ENCODE measurements at regions not wholly inside any gene's neighbourhood (a gene's known extent, or its start where the extent isn't known, plus 50 kb on each side); places are given as distances from the start of the nearest gene placed in this dataset.

DNA sequence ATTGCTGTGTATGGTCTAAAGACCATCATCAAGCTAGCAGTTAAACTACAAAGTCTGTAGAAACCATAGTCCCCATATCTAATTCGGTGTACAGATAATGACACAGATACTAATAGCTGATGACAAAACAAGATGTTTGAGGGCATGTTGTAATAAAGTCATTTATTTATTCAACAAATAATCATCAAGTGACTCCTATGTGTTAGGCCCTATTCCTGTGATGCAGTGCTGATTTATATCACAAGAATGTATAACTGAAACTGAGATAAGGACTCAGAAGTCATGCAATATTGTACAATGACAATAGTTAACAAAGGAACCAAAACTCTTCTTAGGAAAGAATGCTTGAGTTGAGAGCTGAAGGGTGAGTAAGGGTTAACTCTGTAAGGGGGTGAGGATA is 315.0 kb upstream of the NR3C2 start:
- H3K27me3 Mint-ChIP-seq (ENCODE audit: unreplicated experiment), result peaks cover 2% of the 10 kb centered on the region
- no peaks in the 10 kb centered on the region for H3K36me3 Mint-ChIP-seq (ENCODE audit: low read depth, unreplicated experiment)
- no peaks in the 10 kb centered on the region for H3K9me3 Mint-ChIP-seq (ENCODE audit: unreplicated experiment)
- TF ChIP-seq, protein P1, sequence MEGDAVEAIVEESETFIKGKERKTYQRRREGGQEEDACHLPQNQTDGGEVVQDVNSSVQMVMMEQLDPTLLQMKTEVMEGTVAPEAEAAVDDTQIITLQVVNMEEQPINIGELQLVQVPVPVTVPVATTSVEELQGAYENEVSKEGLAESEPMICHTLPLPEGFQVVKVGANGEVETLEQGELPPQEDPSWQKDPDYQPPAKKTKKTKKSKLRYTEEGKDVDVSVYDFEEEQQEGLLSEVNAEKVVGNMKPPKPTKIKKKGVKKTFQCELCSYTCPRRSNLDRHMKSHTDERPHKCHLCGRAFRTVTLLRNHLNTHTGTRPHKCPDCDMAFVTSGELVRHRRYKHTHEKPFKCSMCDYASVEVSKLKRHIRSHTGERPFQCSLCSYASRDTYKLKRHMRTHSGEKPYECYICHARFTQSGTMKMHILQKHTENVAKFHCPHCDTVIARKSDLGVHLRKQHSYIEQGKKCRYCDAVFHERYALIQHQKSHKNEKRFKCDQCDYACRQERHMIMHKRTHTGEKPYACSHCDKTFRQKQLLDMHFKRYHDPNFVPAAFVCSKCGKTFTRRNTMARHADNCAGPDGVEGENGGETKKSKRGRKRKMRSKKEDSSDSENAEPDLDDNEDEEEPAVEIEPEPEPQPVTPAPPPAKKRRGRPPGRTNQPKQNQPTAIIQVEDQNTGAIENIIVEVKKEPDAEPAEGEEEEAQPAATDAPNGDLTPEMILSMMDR (IDR thresholded peaks at IDR 0.05; ENCODE audit: unreplicated experiment), result no peak
- H3K4me3 Mint-ChIP-seq (ENCODE audit: unreplicated experiment), result no peak overlapping the region
- no peak overlapping the region for H3K27ac Mint-ChIP-seq (ENCODE audit: unreplicated experiment)
- DNase-seq (ENCODE audit: low spot score), result no peak
- no peaks in the 10 kb centered on the region for H3K4me1 Mint-ChIP-seq (ENCODE audit: unreplicated experiment)

GRCh38 chr4:148749403-148749802 is 307.2 kb upstream of the NR3C2 start:
- Mint-ChIP-seq H3K27me3 (ENCODE audit: unreplicated experiment) (no peaks in the 10 kb centered on the region), H3K4me1 (ENCODE audit: unreplicated experiment) (no peaks in the 10 kb centered on the region), H3K4me3 (ENCODE audit: unreplicated experiment) (no peak overlapping the region), H3K27ac (ENCODE audit: unreplicated experiment) (no peak overlapping the region), H3K36me3 (ENCODE audit: low read depth, unreplicated experiment) (no peaks in the 10 kb centered on the region), H3K9me3 (ENCODE audit: unreplicated experiment) (no peaks in the 10 kb centered on the region)
- TF ChIP-seq, protein P1 (IDR thresholded peaks at IDR 0.05; ENCODE audit: unreplicated experiment), result no peak
- DNase-seq (ENCODE audit: low spot score), result no peak

GRCh38 chr4:148747721-148748268 is 305.6 kb upstream of the NR3C2 start:
- Mint-ChIP-seq H3K9me3 (ENCODE audit: unreplicated experiment) (no peaks in the 10 kb centered on the region), H3K4me1 (ENCODE audit: unreplicated experiment) (no peaks in the 10 kb centered on the region), H3K27ac (ENCODE audit: unreplicated experiment) (no peak overlapping the region), H3K4me3 (ENCODE audit: unreplicated experiment) (no peak overlapping the region), H3K36me3 (ENCODE audit: low read depth, unreplicated experiment) (no peaks in the 10 kb centered on the region), H3K27me3 (ENCODE audit: unreplicated experiment) (no peaks in the 10 kb centered on the region)
- DNase-seq (ENCODE audit: low spot score), result no peak
- TF ChIP-seq, protein P1 (IDR thresholded peaks at IDR 0.05; ENCODE audit: unreplicated experiment), result no peak

DNA sequence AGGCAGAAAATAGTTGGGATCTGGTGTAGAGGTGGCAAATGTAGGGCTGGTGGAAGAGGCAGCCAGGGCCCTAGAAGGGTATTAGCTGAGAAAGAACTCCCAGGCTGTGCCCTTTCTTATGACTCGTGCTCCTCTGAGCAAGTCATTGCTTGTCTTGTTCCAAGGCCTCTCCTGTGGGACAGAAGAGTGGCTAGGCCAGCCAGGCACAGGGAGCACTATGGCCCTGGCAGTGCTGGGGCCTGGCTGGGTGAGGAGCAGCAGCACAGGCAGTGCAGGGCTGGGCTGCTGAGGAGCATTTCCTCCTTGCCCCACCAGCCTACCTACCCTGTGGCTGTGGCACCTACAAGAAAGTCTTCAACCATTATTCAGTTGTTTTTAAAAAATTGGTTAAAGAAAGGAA is 298.5 kb upstream of the NR3C2 start:
- no peaks in the 10 kb centered on the region for H3K9me3 Mint-ChIP-seq (ENCODE audit: unreplicated experiment)
- no peaks in the 10 kb centered on the region for H3K36me3 Mint-ChIP-seq (ENCODE audit: low read depth, unreplicated experiment)
- H3K4me3 Mint-ChIP-seq (ENCODE audit: unreplicated experiment), result no peak overlapping the region
- H3K27me3 Mint-ChIP-seq (ENCODE audit: unreplicated experiment), result no peaks in the 10 kb centered on the region
- DNase-seq (ENCODE audit: low spot score), result no peak
- no peak overlapping the region for H3K27ac Mint-ChIP-seq (ENCODE audit: unreplicated experiment)
- TF ChIP-seq, protein P1 (IDR thresholded peaks at IDR 0.05; ENCODE audit: unreplicated experiment), result no peak
- H3K4me1 Mint-ChIP-seq (ENCODE audit: unreplicated experiment), result no peaks in the 10 kb centered on the region

DNA sequence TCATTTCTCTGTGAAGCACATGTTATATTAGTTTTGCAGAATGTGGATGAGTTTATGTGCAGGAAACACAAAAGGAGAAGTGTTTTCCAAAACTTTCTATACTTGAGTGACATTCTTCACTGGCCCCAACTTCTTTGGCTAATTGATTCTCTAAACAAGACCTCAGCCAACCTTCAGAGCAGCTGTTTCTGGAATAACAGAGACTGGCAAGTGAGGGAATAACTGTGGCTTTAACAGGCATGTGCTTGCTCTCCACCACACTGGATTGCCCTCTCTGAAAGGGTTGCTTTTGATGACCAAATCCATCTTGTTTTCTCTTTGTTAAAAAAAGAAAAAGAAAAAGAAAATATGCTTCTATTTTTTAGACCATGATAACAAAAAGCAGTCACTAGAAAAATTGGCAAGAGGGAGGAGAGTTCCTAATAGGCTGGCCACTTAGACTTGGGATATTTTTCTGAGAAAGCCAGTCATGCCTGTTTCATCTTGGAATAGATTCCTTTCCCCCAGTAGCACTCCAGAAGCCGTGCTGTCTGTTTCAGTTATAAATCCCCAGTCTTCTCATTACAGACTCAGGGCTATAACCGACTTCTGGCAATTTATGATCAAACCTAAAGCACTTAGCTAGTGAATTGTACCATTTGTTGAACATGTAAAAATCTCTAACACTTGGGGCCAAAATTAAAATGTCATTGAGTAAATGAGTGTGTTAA is 295.0 kb upstream of the NR3C2 start:
- TF ChIP-seq, protein P1 (IDR thresholded peaks at IDR 0.05; ENCODE audit: unreplicated experiment), result no peak
- DNase-seq (ENCODE audit: low spot score), result no peak
- Mint-ChIP-seq H3K27me3 (ENCODE audit: unreplicated experiment) (no peaks in the 10 kb centered on the region), H3K4me1 (ENCODE audit: unreplicated experiment) (no peaks in the 10 kb centered on the region), H3K27ac (ENCODE audit: unreplicated experiment) (no peak overlapping the region), H3K36me3 (ENCODE audit: low read depth, unreplicated experiment) (no peaks in the 10 kb centered on the region), H3K4me3 (ENCODE audit: unreplicated experiment) (no peak overlapping the region), H3K9me3 (ENCODE audit: unreplicated experiment) (no peaks in the 10 kb centered on the region)

Data from endothelial cell (in vitro differentiated cells).